IPS-11a (cell line): ENCODE measurements at regions not wholly inside any gene's neighbourhood (a gene's known extent, or its start where the extent isn't known, plus 50 kb on each side); places are given as distances from the start of the nearest gene placed in this dataset.

Source experiments
- H3K4me3 ChIP-seq: one replicate; pipeline ENCODE4 v1.5.1; 2013; ENCODE audit warnings: low read depth, low read length, control low read depth

DNA sequence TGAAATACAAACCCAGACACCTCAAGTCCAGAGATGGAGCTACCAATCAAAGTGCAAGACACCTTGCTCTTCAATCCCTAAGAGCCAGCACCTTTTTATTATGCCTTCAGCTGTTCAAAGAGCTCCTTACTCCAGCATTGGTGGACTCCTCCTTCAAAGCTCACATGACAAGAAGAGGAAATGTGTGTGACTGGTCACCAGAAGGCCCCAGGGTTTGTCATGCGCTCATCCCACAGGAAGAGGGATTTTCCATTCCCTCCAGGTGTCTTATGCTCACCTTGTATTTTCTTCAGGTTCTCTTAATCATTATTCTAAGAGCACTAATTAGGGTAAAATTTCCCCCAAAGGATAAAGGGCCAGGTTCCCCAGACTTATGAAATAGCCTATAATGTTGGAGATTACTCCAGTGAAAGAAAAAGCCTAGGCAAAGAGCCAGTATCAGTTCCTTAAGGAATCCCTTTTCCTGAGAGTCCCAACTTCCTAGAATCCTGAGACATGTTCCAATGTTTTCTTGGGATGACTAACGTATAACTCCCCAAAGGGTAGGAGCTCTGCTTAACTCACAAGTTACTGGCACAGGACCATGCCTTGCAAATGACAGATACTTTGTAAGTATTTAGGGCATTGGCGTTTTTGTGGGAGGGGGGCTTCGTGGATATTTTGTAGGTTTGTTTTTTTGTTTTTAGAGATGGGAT lies 56.9 kb upstream of the SOX9 start:
- no peak overlapping the region for H3K4me3 ChIP-seq

DNA sequence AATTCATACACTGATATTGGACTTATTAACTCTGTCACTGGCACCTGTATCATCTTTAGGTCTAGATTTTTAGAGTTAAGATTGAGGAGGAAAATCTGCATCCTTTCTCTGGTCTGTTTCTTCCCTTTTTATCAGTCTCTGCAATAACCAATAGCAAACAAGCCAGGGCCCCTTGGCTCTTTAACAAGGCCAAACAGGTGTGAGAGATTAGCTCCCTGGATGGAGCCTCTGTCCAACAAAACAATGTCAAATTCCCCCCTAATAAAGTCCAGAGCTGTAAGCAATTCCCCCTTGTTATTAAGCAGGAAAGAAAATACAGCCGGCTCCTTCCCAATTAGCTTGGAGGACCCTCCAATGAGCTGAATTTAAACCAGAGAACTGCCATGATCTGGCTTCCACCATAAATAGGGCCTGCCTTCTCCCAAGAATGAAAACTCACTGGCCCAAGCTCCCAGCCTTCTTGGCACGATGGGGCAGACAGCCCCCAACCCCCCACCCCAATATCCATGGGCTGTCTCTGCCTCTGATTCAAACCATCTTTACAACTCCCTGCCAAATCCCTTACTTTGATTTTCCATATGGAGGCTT lies 56.1 kb upstream of the SOX9 start:
- H3K4me3 ChIP-seq: no peak overlapping the region

DNA sequence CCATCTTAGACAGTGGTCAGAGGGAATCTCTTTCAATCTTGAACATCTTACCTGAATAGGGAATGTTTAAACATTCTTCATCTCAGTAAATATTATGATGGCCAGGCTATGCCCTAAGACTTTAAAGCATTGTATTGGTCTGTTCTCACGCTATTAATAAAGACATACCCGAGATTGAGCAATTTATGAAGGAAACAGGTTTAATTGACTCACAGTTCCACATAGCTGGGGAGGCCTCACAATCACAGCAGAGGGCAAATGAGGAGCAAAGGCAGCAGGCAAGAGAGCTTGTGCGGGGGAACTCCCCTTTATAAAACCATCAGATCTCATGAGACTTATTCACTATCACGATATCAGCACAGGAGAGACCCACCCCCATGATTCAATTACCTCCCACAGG lies 55.3 kb upstream of the SOX9 start:
- no peak overlapping the region for H3K4me3 ChIP-seq

DNA sequence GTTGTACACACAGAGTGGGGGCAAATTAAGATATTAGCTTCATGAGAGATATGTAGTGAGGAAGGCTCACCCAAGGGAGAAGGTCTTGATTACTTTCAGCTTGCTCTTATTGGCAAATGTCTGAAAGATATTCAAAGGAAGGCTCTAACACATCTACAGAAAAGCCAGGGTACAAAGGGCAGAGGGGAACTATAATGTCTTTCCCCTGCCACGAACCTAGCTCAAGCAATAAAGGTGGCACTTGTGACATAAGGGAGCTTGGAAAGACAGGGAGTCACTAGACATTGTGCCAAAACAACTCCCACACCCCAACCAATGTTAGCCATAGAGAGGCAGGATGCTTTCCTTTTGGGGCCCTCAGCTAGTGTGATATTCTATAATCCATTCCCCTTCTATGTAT lies 52.2 kb upstream of the SOX9 start:
- H3K4me3 ChIP-seq: no peak overlapping the region

DNA sequence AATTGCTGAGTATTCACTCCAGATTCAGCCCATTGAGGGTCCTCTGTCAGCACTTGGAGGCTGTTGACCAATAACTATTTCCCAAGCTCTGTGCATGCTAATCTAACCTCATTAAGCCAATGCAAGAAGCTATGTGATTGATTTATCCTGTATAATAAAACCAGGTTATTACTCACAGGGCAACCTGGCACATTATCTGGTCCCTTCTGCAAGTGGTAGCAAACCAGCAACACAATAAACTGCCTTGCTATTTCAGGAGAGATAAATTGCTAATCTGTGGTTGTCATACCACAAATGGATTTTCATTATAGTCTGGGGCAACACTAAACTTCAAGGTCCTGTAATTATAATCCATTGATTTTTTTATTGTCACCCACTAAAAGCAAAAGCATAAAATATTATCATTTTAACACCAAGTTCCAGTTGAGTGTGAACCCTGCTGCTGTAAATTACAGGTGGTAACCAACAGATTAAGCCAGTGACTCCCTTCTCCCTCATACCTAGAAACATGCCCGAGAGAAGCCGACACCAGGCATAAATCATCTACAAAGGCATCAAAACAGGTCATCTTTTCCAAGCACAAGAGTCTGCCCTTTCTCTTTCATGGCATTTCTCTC lies 51.1 kb upstream of the SOX9 start:
- no peak overlapping the region for H3K4me3 ChIP-seq
